Stimulated activated CD4-positive, alpha-beta T cell treated with anti-CD3 and anti-CD28 coated beads, Interleukin-4, amount 100 ng/mL, for 48 hours (primary cell): ENCODE measurements at regions not wholly inside any gene's neighbourhood (a gene's known extent, or its start where the extent isn't known, plus 50 kb on each side); places are given as distances from the start of the nearest gene placed in this dataset.

Experiments
- DNase-seq, 2 donors: peaks; one replicate each; pipeline ENCODE4 v3.0.0-alpha.2; 2020; ENCODE audit warnings: low read depth in 2 of 2

DNA sequence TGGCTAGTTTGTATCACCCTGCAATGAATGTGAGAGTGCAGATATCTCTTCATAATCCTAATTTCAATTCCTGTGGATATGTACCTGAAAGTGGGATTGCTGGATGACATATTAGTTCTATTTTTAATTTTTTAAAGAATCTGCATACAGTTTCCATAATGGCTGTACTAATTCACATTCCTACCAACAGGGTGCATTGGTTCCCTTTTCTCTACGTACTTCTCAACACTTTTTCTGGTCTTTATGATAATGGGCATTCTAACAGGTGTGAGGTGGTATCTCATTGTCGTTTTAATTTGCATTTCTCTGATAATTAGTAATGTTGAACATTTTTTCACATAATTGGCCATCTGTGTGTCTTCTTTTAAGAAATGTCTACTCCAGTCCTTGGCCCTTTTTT, 927.5 kb downstream of the DTWD2 start:
- DNase-seq, result no peak

- no peak for DNase-seq
These were observed 935.8 kb downstream of the DTWD2 start for GRCh38 chr5:118052503-118052902.

DNA sequence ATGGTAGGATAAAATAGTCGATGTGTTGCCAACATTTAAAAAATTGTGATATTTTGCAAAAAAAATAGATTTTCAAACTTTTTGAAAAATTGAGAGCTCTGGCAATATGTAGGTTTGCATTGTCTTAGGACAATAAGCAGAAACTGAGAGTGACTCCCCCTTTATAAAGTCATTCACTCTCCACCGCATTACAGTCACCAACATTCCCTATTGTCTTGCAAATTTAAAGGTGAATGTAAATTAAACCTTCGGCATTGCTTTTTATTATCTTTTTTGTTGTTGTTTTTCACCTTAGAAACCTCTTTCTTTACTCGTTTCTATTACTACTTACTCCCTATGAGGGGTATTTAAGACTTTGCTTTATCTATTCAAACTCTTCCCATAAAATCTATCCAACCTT, 944.2 kb downstream of the DTWD2 start:
- DNase-seq, result no peak

GRCh38 chr5:118043531-118043930, 944.8 kb downstream of the DTWD2 start:
- no peak for DNase-seq

- DNase-seq, result no peak
These were observed 946.3 kb downstream of the DTWD2 start for GRCh38 chr5:118042076-118042475.

- DNase-seq, result no peak
These were observed 947.9 kb downstream of the DTWD2 start for GRCh38 chr5:118040496-118040895.

- no peak for DNase-seq
These were observed 954.5 kb downstream of the DTWD2 start for GRCh38 chr5:118033686-118034338.

GRCh38 chr5:118029807-118030206, 958.5 kb downstream of the DTWD2 start:
- DNase-seq, result no peak

GRCh38 chr5:118022062-118022461, 966.3 kb downstream of the DTWD2 start:
- no peak for DNase-seq

DNA sequence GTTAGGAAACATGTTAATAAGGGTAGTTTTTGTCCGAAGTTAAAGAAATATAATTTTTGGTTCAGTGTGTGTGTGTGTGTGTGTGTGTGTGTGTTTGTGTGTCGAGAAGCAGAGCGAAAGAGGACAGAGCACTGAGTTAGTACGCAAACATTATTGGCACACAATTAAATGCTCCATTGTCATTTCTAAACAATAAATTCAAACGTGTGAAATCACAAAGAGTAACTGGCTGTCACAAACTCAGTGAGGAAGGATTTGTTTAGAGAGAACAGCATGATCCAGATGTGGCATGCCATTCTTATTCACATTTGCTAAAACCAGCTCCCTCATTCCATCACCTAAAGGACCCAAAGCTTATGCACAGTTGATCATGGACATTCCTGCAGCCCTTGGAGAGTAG, 970.8 kb downstream of the DTWD2 start:
- no peak for DNase-seq

DNA sequence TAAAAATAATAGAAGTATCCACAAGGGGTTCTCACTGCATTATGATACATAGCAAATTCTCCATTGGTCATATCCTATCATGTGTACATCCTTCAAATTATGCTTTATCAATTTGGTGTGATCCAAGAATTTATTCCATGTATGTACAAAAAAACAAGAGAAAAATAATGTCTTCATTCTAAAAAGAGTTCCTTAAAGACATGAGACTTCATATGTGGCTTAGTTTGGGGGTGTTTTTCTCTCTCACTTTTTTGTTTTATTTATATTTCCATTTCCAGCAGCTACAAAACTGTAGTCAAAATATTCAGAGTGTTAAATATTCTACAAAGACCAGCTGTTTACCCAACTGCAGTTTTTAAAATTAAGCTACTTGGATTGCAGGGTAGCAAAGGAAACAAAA, 972.0 kb downstream of the DTWD2 start:
- DNase-seq, result no peak

DNA sequence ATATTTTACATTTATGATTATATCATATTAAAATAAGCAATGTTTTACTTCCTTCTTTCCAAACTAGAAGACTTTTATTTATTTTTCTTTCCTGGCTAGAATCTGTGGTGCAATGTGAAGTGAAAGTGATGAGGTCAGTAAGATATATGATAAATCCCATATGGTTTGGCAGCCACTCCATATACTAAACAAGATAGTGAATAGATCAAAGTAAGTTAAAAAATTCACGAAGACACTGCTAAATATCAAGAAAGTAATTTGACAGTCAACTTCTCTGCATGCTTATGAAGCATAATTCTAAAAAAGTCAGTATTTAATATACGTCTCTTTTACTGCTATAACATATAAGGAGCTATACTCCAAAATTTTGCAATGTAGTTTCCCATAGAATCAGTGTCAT, 972.8 kb downstream of the DTWD2 start:
- no peak for DNase-seq

GRCh38 chr5:118009741-118010297, 978.5 kb downstream of the DTWD2 start:
- DNase-seq, result no peak

DNA sequence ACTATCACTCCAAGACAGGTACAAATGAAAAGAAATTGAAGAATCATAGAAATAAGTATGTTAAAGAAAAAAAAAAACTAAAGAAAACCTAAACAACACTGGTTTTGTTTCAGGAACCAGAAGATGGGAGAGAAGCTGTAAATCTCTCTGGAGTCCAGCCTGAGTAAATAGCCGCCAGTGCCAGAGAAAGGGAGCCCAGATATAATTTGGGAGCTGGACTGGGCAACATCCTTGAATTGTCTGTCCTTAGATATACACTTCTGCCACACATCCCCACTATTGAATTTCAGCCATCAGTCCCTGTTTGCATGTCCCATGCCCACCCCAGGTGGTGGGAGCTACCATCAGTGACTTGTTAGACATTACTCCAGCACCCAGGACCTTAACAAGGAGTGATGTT, 979.6 kb downstream of the DTWD2 start:
- DNase-seq, result no peak

DNA sequence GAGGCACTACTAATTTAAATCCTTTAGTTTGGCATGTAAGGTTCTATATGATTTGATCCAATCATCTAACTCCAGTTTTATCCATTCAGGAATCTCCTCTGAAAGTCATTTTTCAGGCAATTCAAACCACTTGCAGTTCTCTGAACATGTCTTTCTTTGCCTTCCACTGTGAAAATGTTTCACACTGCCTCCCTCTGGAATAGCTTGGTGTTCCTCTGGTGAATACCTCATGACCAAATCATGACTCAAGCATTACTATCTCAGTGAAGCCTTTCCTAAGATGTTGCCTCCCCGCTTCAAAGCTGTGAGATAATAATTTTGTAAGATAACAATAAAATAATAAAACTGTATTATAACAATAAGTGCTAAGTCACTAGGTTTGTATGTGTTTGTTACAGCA, 981.1 kb downstream of the DTWD2 start:
- DNase-seq, result no peak

DNA sequence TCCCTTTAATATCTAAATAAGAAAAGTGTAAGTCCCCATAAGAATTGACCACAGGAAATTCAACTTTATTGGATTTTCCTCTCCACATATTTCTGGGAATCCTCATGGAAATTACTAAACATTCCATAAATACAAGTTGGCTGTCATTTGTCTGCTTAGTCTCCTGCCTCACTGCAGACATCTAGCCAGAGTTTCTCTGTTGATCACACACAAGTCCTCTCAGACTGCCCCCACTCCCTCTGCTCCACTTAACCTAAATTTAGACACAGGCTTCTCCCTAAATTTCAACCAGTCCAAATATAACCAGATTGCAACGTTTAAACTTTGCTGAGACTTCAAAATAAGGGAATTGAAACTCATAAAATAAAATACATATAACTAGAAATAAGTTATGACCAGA, 982.1 kb downstream of the DTWD2 start:
- no peak for DNase-seq

- no peak for DNase-seq
These were observed 988.3 kb downstream of the DTWD2 start for GRCh38 chr5:117999939-118000549.

DNA sequence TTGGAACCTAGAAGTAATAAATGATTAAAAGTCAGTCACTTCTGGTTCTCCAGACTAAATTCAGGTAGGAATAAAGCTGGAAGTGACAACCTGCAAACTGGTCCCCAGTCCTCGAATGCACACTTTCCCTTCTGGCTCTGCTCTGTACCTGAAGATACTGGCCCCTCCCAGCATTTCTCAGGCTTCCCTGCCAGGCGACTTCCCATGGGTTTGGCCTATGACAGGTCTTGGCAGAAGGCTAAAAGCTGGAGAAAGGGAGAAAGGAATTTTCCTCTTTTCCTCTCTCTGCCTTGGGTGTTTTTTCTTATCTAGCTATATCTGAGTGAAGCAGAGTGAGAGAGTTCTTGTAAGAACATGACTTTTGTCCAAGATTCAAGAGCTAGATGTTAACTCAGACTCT, 1005.7 kb downstream of the DTWD2 start:
- DNase-seq, result no peak

DNA sequence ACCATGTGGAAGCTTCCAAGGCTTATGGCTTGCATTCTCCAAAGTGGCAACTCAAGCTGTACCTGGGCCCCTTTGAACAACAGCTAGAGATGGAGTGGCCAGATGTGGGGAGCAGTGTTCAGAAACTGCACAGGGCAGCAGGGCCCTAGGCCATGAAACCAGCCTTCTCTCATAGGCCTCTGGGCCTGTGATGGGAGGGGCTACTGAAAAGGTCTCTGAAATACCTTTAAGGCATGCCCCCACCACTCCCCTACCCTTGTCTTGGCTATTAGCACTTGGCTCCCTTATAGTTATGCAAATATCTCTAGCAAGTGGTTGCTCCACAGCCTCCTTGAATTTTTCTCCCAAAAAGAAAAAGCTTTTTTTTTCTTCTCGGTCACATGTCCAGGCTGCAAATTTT, 1014.6 kb downstream of the DTWD2 start:
- no peak for DNase-seq

DNA sequence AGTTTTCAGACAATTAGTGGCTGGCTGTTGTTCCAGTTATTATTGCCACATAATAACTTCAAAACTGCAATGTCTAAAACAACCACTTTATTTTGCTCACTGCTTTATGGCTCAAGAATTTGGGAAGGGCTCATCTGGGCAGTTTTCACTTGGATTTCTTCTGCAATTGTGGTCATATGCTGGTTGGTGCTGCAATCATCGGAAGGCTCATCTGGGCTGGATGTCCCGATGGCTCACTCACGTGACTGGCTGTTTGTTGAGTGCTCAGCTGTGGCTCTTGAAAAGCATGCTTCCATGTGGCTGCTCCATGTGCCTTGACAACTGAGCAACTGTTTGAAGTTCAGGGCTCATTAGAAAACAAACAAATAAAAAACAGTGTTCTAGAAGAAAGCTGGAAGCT, 1032.5 kb downstream of the DTWD2 start:
- DNase-seq, result no peak

GRCh38 chr5:117954331-117954730, 1034.0 kb downstream of the DTWD2 start:
- no peak for DNase-seq

GRCh38 chr5:117953272-117953671, 1035.1 kb downstream of the DTWD2 start:
- no peak for DNase-seq

GRCh38 chr5:117947836-117948235, 1040.5 kb downstream of the DTWD2 start:
- DNase-seq, result no peak

GRCh38 chr5:117947121-117947520, 1041.2 kb downstream of the DTWD2 start:
- DNase-seq, result no peak
